Activated T-helper 17 cell treated with anti-CD3 and anti-CD28 coated beads, Interleukin-2, amount 50 U/mL, for 72 hours (primary cell): ENCODE measurements at regions not wholly inside any gene's neighbourhood (a gene's known extent, or its start where the extent isn't known, plus 50 kb on each side); places are given as distances from the start of the nearest gene placed in this dataset.

Source experiments
- ATAC-seq: fragments of 150-1000 bp; cut with Tn5 transposase; replicated peaks from 2 replicates; pipeline ENCODE4 v1.10.0; 2021; ENCODE audit warnings: mild to moderate bottlenecking, moderate library complexity
- H3K27ac Mint-ChIP-seq: one replicate; pipeline ENCODE4 v1.8.0; 2022; ENCODE audit warnings: mixed read lengths
- H3K27me3 Mint-ChIP-seq: one replicate; pipeline ENCODE4 v1.8.0; 2022; ENCODE audit warnings: mixed read lengths
- H3K36me3 Mint-ChIP-seq: one replicate; pipeline ENCODE4 v1.8.0; 2022; ENCODE audit warnings: low read depth, mild to moderate bottlenecking, mixed read lengths
- H3K4me1 Mint-ChIP-seq: one replicate; pipeline ENCODE4 v1.8.0; 2022; ENCODE audit warnings: mixed read lengths
- H3K4me3 Mint-ChIP-seq: one replicate; pipeline ENCODE4 v1.8.0; 2022; ENCODE audit warnings: mild to moderate bottlenecking, mixed read lengths
- H3K9me3 Mint-ChIP-seq: one replicate; pipeline ENCODE4 v1.8.0; 2022; ENCODE audit warnings: mixed read lengths

GRCh38 chr10:130656582-130657133 is 520.5 kb downstream of the GLRX3 start:
- Mint-ChIP-seq H3K4me1 (no peaks in the 10 kb centered on the region), H3K27me3 (no peaks in the 10 kb centered on the region), H3K9me3 (no peaks in the 10 kb centered on the region), H3K4me3 (no peak overlapping the region), H3K27ac (no peak overlapping the region), H3K36me3 (no peaks in the 10 kb centered on the region)
- no peak for ATAC-seq

- Mint-ChIP-seq H3K27ac (no peak overlapping the region), H3K4me3 (no peak overlapping the region), H3K4me1 (no peaks in the 10 kb centered on the region), H3K9me3 (no peaks in the 10 kb centered on the region), H3K36me3 (no peaks in the 10 kb centered on the region), H3K27me3 (no peaks in the 10 kb centered on the region)
- ATAC-seq, result no peak
These were observed 522.6 kb downstream of the GLRX3 start for GRCh38 chr10:130658687-130659290.

- Mint-ChIP-seq H3K4me1 (no peaks in the 10 kb centered on the region), H3K4me3 (no peak overlapping the region), H3K27me3 (no peaks in the 10 kb centered on the region), H3K27ac (no peak overlapping the region), H3K9me3 (no peaks in the 10 kb centered on the region), H3K36me3 (no peaks in the 10 kb centered on the region)
- no peak for ATAC-seq
These were observed 523.3 kb downstream of the GLRX3 start for GRCh38 chr10:130659528-130659927.

GRCh38 chr10:130660266-130660665 is 524.1 kb downstream of the GLRX3 start:
- Mint-ChIP-seq H3K4me1 (no peaks in the 10 kb centered on the region), H3K27ac (no peak overlapping the region), H3K9me3 (no peaks in the 10 kb centered on the region), H3K36me3 (no peaks in the 10 kb centered on the region), H3K4me3 (no peak overlapping the region), H3K27me3 (no peaks in the 10 kb centered on the region)
- ATAC-seq, result no peak

GRCh38 chr10:130661419-130661818 is 525.2 kb downstream of the GLRX3 start:
- no peak for ATAC-seq

GRCh38 chr10:130662775-130663174 is 526.6 kb downstream of the GLRX3 start:
- peaks cover 2% of the 10 kb centered on the region for H3K9me3 Mint-ChIP-seq
- no peaks in the 10 kb centered on the region for H3K36me3 Mint-ChIP-seq
- no peak overlapping the region for H3K27ac Mint-ChIP-seq
- H3K27me3 Mint-ChIP-seq, result no peaks in the 10 kb centered on the region
- no peaks in the 10 kb centered on the region for H3K4me1 Mint-ChIP-seq
- ATAC-seq, result no peak
- no peak overlapping the region for H3K4me3 Mint-ChIP-seq

More at GRCh38 chr10:130661419-130661818, 525.2 kb downstream of the GLRX3 start:
- Mint-ChIP-seq H3K4me1 (no peaks in the 10 kb centered on the region), H3K9me3 (no peaks in the 10 kb centered on the region), H3K4me3 (no peak overlapping the region), H3K27me3 (no peaks in the 10 kb centered on the region), H3K27ac (no peak overlapping the region), H3K36me3 (no peaks in the 10 kb centered on the region)

- ATAC-seq, result no peak
- no peak overlapping the region for H3K4me3 Mint-ChIP-seq
- no peaks in the 10 kb centered on the region for H3K36me3 Mint-ChIP-seq
- no peaks in the 10 kb centered on the region for H3K4me1 Mint-ChIP-seq
- H3K27ac Mint-ChIP-seq, result no peak overlapping the region
- H3K27me3 Mint-ChIP-seq, result no peaks in the 10 kb centered on the region
- H3K9me3 Mint-ChIP-seq, result peaks cover 5% of the 10 kb centered on the region
These were observed 528.3 kb downstream of the GLRX3 start for GRCh38 chr10:130664526-130664925.

- H3K36me3 Mint-ChIP-seq, result no peaks in the 10 kb centered on the region
- H3K4me3 Mint-ChIP-seq, result no peak overlapping the region
- H3K27ac Mint-ChIP-seq, result no peak overlapping the region
- no peak for ATAC-seq
- no peaks in the 10 kb centered on the region for H3K27me3 Mint-ChIP-seq
- peaks cover 5% of the 10 kb centered on the region for H3K9me3 Mint-ChIP-seq
- H3K4me1 Mint-ChIP-seq, result no peaks in the 10 kb centered on the region
These were observed 530.0 kb downstream of the GLRX3 start for GRCh38 chr10:130666215-130666614.

GRCh38 chr10:130686689-130687300 is 550.6 kb downstream of the GLRX3 start:
- ATAC-seq, result no peak
- H3K27me3 Mint-ChIP-seq, result peaks cover 4% of the 10 kb centered on the region
- no peaks in the 10 kb centered on the region for H3K36me3 Mint-ChIP-seq
- no peak overlapping the region for H3K4me3 Mint-ChIP-seq
- no peaks in the 10 kb centered on the region for H3K4me1 Mint-ChIP-seq
- H3K27ac Mint-ChIP-seq, result no peak overlapping the region
- peaks cover 4% of the 10 kb centered on the region for H3K9me3 Mint-ChIP-seq

GRCh38 chr10:130687566-130687965 is 551.4 kb downstream of the GLRX3 start:
- peaks cover 4% of the 10 kb centered on the region for H3K27me3 Mint-ChIP-seq
- ATAC-seq, result no peak
- H3K9me3 Mint-ChIP-seq, result peaks cover 4% of the 10 kb centered on the region
- no peaks in the 10 kb centered on the region for H3K36me3 Mint-ChIP-seq
- no peak overlapping the region for H3K27ac Mint-ChIP-seq
- no peaks in the 10 kb centered on the region for H3K4me1 Mint-ChIP-seq
- H3K4me3 Mint-ChIP-seq, result no peak overlapping the region

- no peak overlapping the region for H3K4me3 Mint-ChIP-seq
- no peaks in the 10 kb centered on the region for H3K36me3 Mint-ChIP-seq
- peaks cover 4% of the 10 kb centered on the region for H3K27me3 Mint-ChIP-seq
- H3K4me1 Mint-ChIP-seq, result no peaks in the 10 kb centered on the region
- ATAC-seq, result no peak
- peaks cover 4% of the 10 kb centered on the region for H3K9me3 Mint-ChIP-seq
- H3K27ac Mint-ChIP-seq, result no peak overlapping the region
These were observed 553.8 kb downstream of the GLRX3 start for GRCh38 chr10:130689743-130690626.

GRCh38 chr10:130691776-130692175 is 555.6 kb downstream of the GLRX3 start:
- H3K4me3 Mint-ChIP-seq, result no peak overlapping the region
- peaks cover 4% of the 10 kb centered on the region for H3K27me3 Mint-ChIP-seq
- no peaks in the 10 kb centered on the region for H3K4me1 Mint-ChIP-seq
- no peak overlapping the region for H3K27ac Mint-ChIP-seq
- no peaks in the 10 kb centered on the region for H3K36me3 Mint-ChIP-seq
- H3K9me3 Mint-ChIP-seq, result no peaks in the 10 kb centered on the region
- ATAC-seq, result no peak

GRCh38 chr10:130696870-130697269 is 560.7 kb downstream of the GLRX3 start:
- Mint-ChIP-seq H3K27me3 (peaks cover 6% of the 10 kb centered on the region), H3K27ac (no peak overlapping the region), H3K36me3 (no peaks in the 10 kb centered on the region), H3K9me3 (peaks cover 4% of the 10 kb centered on the region), H3K4me1 (no peaks in the 10 kb centered on the region), H3K4me3 (no peak overlapping the region)
- ATAC-seq, result no peak

- Mint-ChIP-seq H3K36me3 (no peaks in the 10 kb centered on the region), H3K9me3 (no peaks in the 10 kb centered on the region), H3K27ac (no peak overlapping the region), H3K4me1 (no peaks in the 10 kb centered on the region), H3K27me3 (peaks cover 4% of the 10 kb centered on the region), H3K4me3 (no peak overlapping the region)
- no peak for ATAC-seq
These were observed 571.3 kb downstream of the GLRX3 start for GRCh38 chr10:130707389-130707979.
